Esophagus muscularis mucosa (tissue), 4 donors: ENCODE measurements at regions not wholly inside any gene's neighbourhood (a gene's known extent, or its start where the extent isn't known, plus 50 kb on each side); places are given as distances from the start of the nearest gene placed in this dataset.
"Not testable (repeated sequence)": the region's sequence is repeated elsewhere in the genome, so short reads cannot be mapped to it uniquely, and the experiment has no call there.

Source experiments
- DNase-seq: peaks from one replicate; pipeline ENCODE4 v3.0.0-alpha.2; 2017; ENCODE audit errors: extremely low spot score
- H3K27ac ChIP-seq, 4 donors: fragments of 200-600 bp; sonication (generic); replicated peaks in 1 of 4; 1 replicate in 3 of 4; 2 replicates in 1 of 4; pipeline ENCODE4 v1.5.1; 2016 to 2019; ENCODE audit warnings: mild to moderate bottlenecking in 1 of 4
- H3K27me3 ChIP-seq, 4 donors: fragments of 200-600 bp; sonication (generic); one replicate each; pipeline versions ENCODE4 v1.5.1 to v1.6.0; 2016 to 2019
- H3K36me3 ChIP-seq, 4 donors: fragments of 200-600 bp; sonication (generic); one replicate each; pipeline ENCODE4 v1.5.1; 2016 to 2019
- H3K4me1 ChIP-seq, 4 donors: fragments of 200-600 bp; sonication (generic); one replicate each; pipeline ENCODE4 v1.5.1; 2016 to 2019
- H3K4me3 ChIP-seq, 4 donors: fragments of 200-600 bp; sonication (generic); 1 replicate in 2 of 4; 2 replicates in 2 of 4; pipeline ENCODE4 v1.5.1; 2016 to 2019; ENCODE audit warnings: mild to moderate bottlenecking in 4 of 4, moderate library complexity in 1 of 4
- H3K9me3 ChIP-seq, 4 donors: fragments of 200-600 bp; sonication (generic); 1 replicate in 3 of 4; 2 replicates in 1 of 4; pipeline ENCODE4 v1.5.1; 2016 to 2019
- EP300 ChIP-seq: sonication (generic); formaldehyde crosslinking; IDR thresholded peaks from one replicate; pipeline ENCODE4 v1.6.1; 2017; ENCODE audit warnings: antibody characterized with exemption
- POLR2A ChIP-seq: fragments of 450-650 bp; IDR thresholded peaks from one replicate; pipeline ENCODE4 v1.6.1; 2017; ENCODE audit warnings: antibody characterized with exemption, moderate library complexity, mild to moderate bottlenecking, low read depth
- POLR2AphosphoS5 ChIP-seq, 2 donors: sonication (generic); formaldehyde crosslinking; IDR thresholded peaks; one replicate each; pipeline ENCODE4 v1.6.1; 2017; ENCODE audit warnings: antibody characterized with exemption in 2 of 2
- WGBS: methylation state at CpG from one replicate; pipeline ENCODE4 v1.1.5; 2018; 5-methylcytosine and 5-hydroxymethylcytosine counted together
- intact Hi-C: fragments of 100-400 bp; cut with DNase I; formaldehyde crosslinking; loops from one replicate; pipeline ENCODE4 v1.15.1; 2023
- TF ChIP-seq, protein P1 (sequence below), 3 experiments: fragments of 200-600 bp in 2 of 3; fragments of 450-650 bp in 1 of 3; sonication (generic) in 2 of 3; IDR thresholded peaks; one replicate each; pipeline ENCODE4 v1.5.1; 2017 to 2019; ENCODE audit warnings: antibody characterized with exemption in 3 of 3, mild to moderate bottlenecking in 2 of 3, moderate library complexity in 1 of 3

GRCh38 chr7:112981966-112982365 is 104.7 kb downstream of the GPR85 start:
- WGBS = 81% methylated on average over 1 of the region's 1 CpG
- Histone ChIP-seq H3K4me3 (no peak overlapping the region), H3K27ac (no peak overlapping the region), H3K36me3 (no peaks in the 10 kb centered on the region), H3K4me1 (peaks cover 0 to 4% (median 0%) of the 10 kb centered on the region in 4 donors), H3K9me3 (no peaks in the 10 kb centered on the region), H3K27me3 (no peaks in the 10 kb centered on the region)
- DNase-seq = no peak
- intact Hi-C loops = no loop called here
- TF ChIP-seq EP300 (no peak), POLR2AphosphoS5 (IDR thresholded peaks at IDR 0.05) (no peak), POLR2A (no peak)
- TF ChIP-seq, protein P1, sequence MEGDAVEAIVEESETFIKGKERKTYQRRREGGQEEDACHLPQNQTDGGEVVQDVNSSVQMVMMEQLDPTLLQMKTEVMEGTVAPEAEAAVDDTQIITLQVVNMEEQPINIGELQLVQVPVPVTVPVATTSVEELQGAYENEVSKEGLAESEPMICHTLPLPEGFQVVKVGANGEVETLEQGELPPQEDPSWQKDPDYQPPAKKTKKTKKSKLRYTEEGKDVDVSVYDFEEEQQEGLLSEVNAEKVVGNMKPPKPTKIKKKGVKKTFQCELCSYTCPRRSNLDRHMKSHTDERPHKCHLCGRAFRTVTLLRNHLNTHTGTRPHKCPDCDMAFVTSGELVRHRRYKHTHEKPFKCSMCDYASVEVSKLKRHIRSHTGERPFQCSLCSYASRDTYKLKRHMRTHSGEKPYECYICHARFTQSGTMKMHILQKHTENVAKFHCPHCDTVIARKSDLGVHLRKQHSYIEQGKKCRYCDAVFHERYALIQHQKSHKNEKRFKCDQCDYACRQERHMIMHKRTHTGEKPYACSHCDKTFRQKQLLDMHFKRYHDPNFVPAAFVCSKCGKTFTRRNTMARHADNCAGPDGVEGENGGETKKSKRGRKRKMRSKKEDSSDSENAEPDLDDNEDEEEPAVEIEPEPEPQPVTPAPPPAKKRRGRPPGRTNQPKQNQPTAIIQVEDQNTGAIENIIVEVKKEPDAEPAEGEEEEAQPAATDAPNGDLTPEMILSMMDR (IDR thresholded peaks at IDR 0.05) = no peak

DNA sequence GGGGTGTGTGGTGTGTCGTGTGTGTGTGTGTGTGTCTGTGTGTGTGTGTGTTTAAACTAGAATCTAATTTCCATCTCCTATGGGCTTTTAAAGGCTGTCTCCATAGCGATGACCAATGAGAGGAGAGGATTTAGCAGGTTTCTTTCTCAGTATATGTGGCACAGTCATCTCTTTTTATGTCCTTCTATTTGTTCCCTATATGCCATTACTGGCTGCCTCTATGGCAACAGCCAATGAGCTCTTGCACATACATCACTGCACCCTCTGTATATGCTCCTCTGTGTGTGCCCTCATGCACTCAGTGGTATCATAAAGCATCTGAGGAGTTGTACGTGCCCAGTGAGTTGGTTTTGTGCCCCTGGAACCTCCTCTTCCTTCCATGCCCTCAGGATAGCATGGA is 107.6 kb downstream of the GPR85 start:
- H3K4me3 ChIP-seq, H3K4me1 ChIP-seq, H3K27ac ChIP-seq, H3K9me3 ChIP-seq, H3K36me3 ChIP-seq, H3K27me3 ChIP-seq, intact Hi-C loops, DNase-seq: not testable (repeated sequence)
- 73% methylated on average over 3 of the region's 3 CpGs for WGBS

- DNase-seq, H3K9me3 ChIP-seq, intact Hi-C loops: not testable (repeated sequence)
These were observed 109.2 kb downstream of the GPR85 start for GRCh38 chr7:112977244-112977955.

GRCh38 chr7:112970771-112971170 is 115.9 kb downstream of the GPR85 start:
- no peak overlapping the region for H3K27ac ChIP-seq

More at GRCh38 chr7:112977244-112977955, 109.2 kb downstream of the GPR85 start:
- not testable (repeated sequence) for H3K27ac ChIP-seq, H3K4me3 ChIP-seq, H3K27me3 ChIP-seq, H3K36me3 ChIP-seq, H3K4me1 ChIP-seq
- WGBS = 44% methylated on average over 6 of the region's 8 CpGs

GRCh38 chr7:112969946-112970345 is 116.7 kb downstream of the GPR85 start:
- Histone ChIP-seq H3K4me3 (no peak overlapping the region), H3K4me1 (no peaks in the 10 kb centered on the region), H3K27ac (no peak overlapping the region), H3K36me3 (no peaks in the 10 kb centered on the region), H3K9me3 (no peaks in the 10 kb centered on the region), H3K27me3 (no peaks in the 10 kb centered on the region)
- intact Hi-C loops = no loop called here
- TF ChIP-seq EP300 (no peak), POLR2AphosphoS5 (IDR thresholded peaks at IDR 0.05) (no peak), POLR2A (no peak)
- TF ChIP-seq, protein P1 (IDR thresholded peaks at IDR 0.05) = no peak
- whole genome bisulfite sequencing = 79% methylated on average over 1 of the region's 1 CpG
- no peak for DNase-seq

More at GRCh38 chr7:112970771-112971170, 115.9 kb downstream of the GPR85 start:
- no peaks in the 10 kb centered on the region for H3K36me3 ChIP-seq
- no peaks in the 10 kb centered on the region for H3K9me3 ChIP-seq
- no peak for DNase-seq
- TF ChIP-seq, protein P1 (IDR thresholded peaks at IDR 0.05) = no peak
- TF ChIP-seq POLR2A = no peak
- TF ChIP-seq POLR2AphosphoS5 (IDR thresholded peaks at IDR 0.05) = no peak
- no peak for TF ChIP-seq EP300
- intact Hi-C loops = no loop called here
- H3K4me3 ChIP-seq = no peak overlapping the region
- no peaks in the 10 kb centered on the region for H3K27me3 ChIP-seq
- H3K4me1 ChIP-seq = no peaks in the 10 kb centered on the region

DNA sequence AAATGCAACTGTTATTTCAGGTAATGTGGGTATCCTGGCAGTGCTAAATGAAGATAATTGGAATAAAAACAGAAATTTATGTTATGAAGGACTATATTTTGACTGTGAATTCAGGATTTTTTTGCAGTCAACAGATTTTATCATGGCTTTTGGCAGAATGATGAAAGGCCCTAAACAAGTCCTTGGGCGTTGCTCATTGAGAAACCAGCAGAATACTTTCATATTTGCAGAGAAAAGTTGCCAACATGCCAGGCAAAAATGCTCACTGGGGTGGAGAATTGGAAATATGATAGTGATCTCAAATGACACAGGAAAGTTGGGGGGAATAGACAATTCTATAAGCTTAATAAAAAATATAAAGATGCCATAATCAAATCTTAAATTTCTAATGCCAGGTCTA is 121.1 kb downstream of the GPR85 start:
- no peak for DNase-seq
- H3K36me3 ChIP-seq = no peaks in the 10 kb centered on the region
- no peak for TF ChIP-seq POLR2AphosphoS5 (IDR thresholded peaks at IDR 0.05)
- no peak for TF ChIP-seq POLR2A
- TF ChIP-seq, protein P1 (IDR thresholded peaks at IDR 0.05) = no peak
- TF ChIP-seq EP300 = no peak
- no peak overlapping the region for H3K27ac ChIP-seq
- H3K4me1 ChIP-seq = no peaks in the 10 kb centered on the region
- 55% methylated on average over 1 of the region's 1 CpG for WGBS
- intact Hi-C loops = no loop called here
- no peaks in the 10 kb centered on the region for H3K27me3 ChIP-seq
- no peak overlapping the region for H3K4me3 ChIP-seq
- no peaks in the 10 kb centered on the region for H3K9me3 ChIP-seq
